WTC11 (cell line): ENCODE measurements at regions not wholly inside any gene's neighbourhood (a gene's known extent, or its start where the extent isn't known, plus 50 kb on each side); places are given as distances from the start of the nearest gene placed in this dataset.

ENCODE experiments used
- CTCF ChIP-seq: fragments of 200-600 bp; IDR thresholded peaks from 2 replicates; pipeline ENCODE4 v1.8.0; 2022; ENCODE audit warnings: antibody characterized with exemption
- FOXK1 ChIP-seq: sonication (generic); formaldehyde crosslinking; IDR thresholded peaks from 2 replicates; pipeline ENCODE4 v1.8.0; 2022; ENCODE audit warnings: mild to moderate bottlenecking, moderate library complexity, missing genetic modification reagents
- HMGXB4 ChIP-seq: sonication (generic); formaldehyde crosslinking; IDR thresholded peaks from 2 replicates; pipeline ENCODE4 v1.8.1; 2023; ENCODE audit warnings: mild to moderate bottlenecking, moderate library complexity, missing genetic modification reagents
- NFYB ChIP-seq: sonication (generic); formaldehyde crosslinking; conservative IDR thresholded peaks from 2 replicates; pipeline ENCODE4 v1.8.0; 2022; ENCODE audit warnings: low read depth, missing genetic modification reagents
- ZNF416 ChIP-seq: fragments of 250-450 bp; sonication (Bioruptor Pico); IDR thresholded peaks from 2 replicates; pipeline ENCODE4 v1.9.0; 2021; ENCODE audit warnings: mild to moderate bottlenecking, inconsistent platforms
- ZNF425 ChIP-seq: fragments of 250-450 bp; sonication (Bioruptor Pico); conservative IDR thresholded peaks from 2 replicates; pipeline ENCODE4 v1.9.0; 2021; ENCODE audit warnings: mild to moderate bottlenecking
- TF ChIP-seq, protein P1 (sequence below): sonication (generic); formaldehyde crosslinking; IDR thresholded peaks from 2 replicates; pipeline ENCODE4 v1.8.1; 2022; ENCODE audit warnings: mild to moderate bottlenecking, moderate library complexity, missing genetic modification reagents
- TF ChIP-seq, protein P2 (sequence below): sonication (generic); formaldehyde crosslinking; IDR thresholded peaks from 2 replicates; pipeline ENCODE4 v1.8.0; 2022; ENCODE audit warnings: mild to moderate bottlenecking, missing genetic modification reagents

DNA sequence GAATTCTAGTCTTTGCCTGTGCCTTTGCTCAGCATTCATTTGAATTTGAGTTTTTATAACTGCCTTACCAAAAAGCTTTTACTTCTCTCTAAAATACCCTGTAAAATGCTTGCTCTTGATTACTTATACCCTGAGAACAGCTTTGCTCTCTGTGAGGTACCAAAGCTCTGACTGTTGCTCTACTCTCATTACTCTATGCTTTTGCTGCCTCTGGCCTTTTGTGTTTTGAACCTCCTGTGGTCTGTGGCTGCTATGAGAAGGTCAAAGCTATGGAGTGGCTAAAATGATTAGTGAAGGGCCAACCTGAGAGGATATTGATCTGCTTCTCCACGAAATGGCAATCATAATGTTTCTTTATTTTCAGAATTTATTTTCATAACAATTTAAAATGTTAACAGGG is 375.6 kb upstream of the IMPG1 start:
- no peak for TF ChIP-seq CTCF
- TF ChIP-seq FOXK1 = no peak
- TF ChIP-seq, protein P1, sequence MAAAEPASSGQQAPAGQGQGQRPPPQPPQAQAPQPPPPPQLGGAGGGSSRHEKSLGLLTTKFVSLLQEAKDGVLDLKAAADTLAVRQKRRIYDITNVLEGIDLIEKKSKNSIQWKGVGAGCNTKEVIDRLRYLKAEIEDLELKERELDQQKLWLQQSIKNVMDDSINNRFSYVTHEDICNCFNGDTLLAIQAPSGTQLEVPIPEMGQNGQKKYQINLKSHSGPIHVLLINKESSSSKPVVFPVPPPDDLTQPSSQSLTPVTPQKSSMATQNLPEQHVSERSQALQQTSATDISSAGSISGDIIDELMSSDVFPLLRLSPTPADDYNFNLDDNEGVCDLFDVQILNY (CRISPR knock-in tag) = no peak
- no peak for TF ChIP-seq ZNF416 (CRISPR knock-in tag)
- no peak for TF ChIP-seq NFYB (CRISPR knock-in tag)
- no peak for TF ChIP-seq HMGXB4 (CRISPR knock-in tag)
- TF ChIP-seq, protein P2, sequence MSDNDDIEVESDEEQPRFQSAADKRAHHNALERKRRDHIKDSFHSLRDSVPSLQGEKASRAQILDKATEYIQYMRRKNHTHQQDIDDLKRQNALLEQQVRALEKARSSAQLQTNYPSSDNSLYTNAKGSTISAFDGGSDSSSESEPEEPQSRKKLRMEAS = no peak
- no peak for TF ChIP-seq ZNF425 (CRISPR knock-in tag)
